ENCODE measurements at regions not wholly inside any gene's neighbourhood (a gene's known extent, or its start where the extent isn't known, plus 50 kb on each side); places are given as distances from the start of the nearest gene placed in this dataset.

- no peak for DNase-seq (ENCODE audit: extremely low spot score)
- TF ChIP-seq CTCF (IDR thresholded peaks at IDR 0.05; ENCODE audit: control extremely low read depth, extremely low read depth, low read depth, missing control alignments), result no peak
- ChIA-PET POLR2A (no interaction called here), CTCF (interaction anchor here (1.2 to 2.1 kb wide), 3 partner anchors 27 to 196 kb away, joined by 3 to 5 read pairs (median 3); no protein-coding TSS in a partner anchor)
Observed at GRCh38 chr22:22759371-22759770, 115.0 kb downstream of the GGTLC2 start.

GRCh38 chr22:22759889-22760546, 115.6 kb downstream of the GGTLC2 start:
- no peak for DNase-seq (ENCODE audit: extremely low spot score)
- CTCF ChIA-PET, result interaction anchor here (1.2 to 2.9 kb wide), 6 partner anchors 11 to 195 kb away, joined by 3 to 15 read pairs (median 4); no protein-coding TSS in a partner anchor
- POLR2A ChIA-PET, result no interaction called here
- TF ChIP-seq CTCF (IDR thresholded peaks at IDR 0.05; ENCODE audit: control extremely low read depth, extremely low read depth, low read depth, missing control alignments), result no peak

GRCh38 chr22:22761606-22761962, 117.2 kb downstream of the GGTLC2 start:
- ChIA-PET CTCF (interaction anchor here (0.6 to 4.6 kb wide), 5 partner anchors 9 to 193 kb away, joined by 3 to 46 read pairs (median 8); no protein-coding TSS in a partner anchor), POLR2A (no interaction called here)
- no peak for DNase-seq (ENCODE audit: extremely low spot score)
- no peak for TF ChIP-seq CTCF (IDR thresholded peaks at IDR 0.05; ENCODE audit: control extremely low read depth, extremely low read depth, low read depth, missing control alignments)

GRCh38 chr22:22761963-22762772, 117.8 kb downstream of the GGTLC2 start:
- TF ChIP-seq CTCF (IDR thresholded peaks at IDR 0.05; ENCODE audit: control extremely low read depth, extremely low read depth, low read depth, missing control alignments), result no peak
- CTCF ChIA-PET, result interaction anchor here (0.6 to 4.6 kb wide), 5 partner anchors 9 to 26 kb away, joined by 3 to 46 read pairs (median 8); no protein-coding TSS in a partner anchor
- DNase-seq (ENCODE audit: extremely low spot score), result no peak
- POLR2A ChIA-PET, result no interaction called here

GRCh38 chr22:22763512-22763911, 119.1 kb downstream of the GGTLC2 start:
- DNase-seq (ENCODE audit: extremely low spot score), result no peak
- ChIA-PET CTCF (interaction anchor here (0.8 to 4.6 kb wide), 4 partner anchors 11 to 121 kb away, joined by 3 to 46 read pairs (median 6); no protein-coding TSS in a partner anchor), POLR2A (no interaction called here)
- TF ChIP-seq CTCF (IDR thresholded peaks at IDR 0.05; ENCODE audit: control extremely low read depth, extremely low read depth, low read depth, missing control alignments), result no peak

- DNase-seq (ENCODE audit: extremely low spot score), result no peak
- ChIA-PET POLR2A (no interaction called here), CTCF (interaction anchor here (0.8 to 4.6 kb wide), 5 partner anchors 12 to 178 kb away, joined by 3 to 46 read pairs (median 3); no protein-coding TSS in a partner anchor)
- no peak for TF ChIP-seq CTCF (IDR thresholded peaks at IDR 0.05; ENCODE audit: control extremely low read depth, extremely low read depth, low read depth, missing control alignments)
Observed at GRCh38 chr22:22764085-22764484, 119.7 kb downstream of the GGTLC2 start.

Data from GM10248 (cell line).